ENCODE measurements at regions not wholly inside any gene's neighbourhood (a gene's known extent, or its start where the extent isn't known, plus 50 kb on each side); places are given as distances from the start of the nearest gene placed in this dataset.

DNA sequence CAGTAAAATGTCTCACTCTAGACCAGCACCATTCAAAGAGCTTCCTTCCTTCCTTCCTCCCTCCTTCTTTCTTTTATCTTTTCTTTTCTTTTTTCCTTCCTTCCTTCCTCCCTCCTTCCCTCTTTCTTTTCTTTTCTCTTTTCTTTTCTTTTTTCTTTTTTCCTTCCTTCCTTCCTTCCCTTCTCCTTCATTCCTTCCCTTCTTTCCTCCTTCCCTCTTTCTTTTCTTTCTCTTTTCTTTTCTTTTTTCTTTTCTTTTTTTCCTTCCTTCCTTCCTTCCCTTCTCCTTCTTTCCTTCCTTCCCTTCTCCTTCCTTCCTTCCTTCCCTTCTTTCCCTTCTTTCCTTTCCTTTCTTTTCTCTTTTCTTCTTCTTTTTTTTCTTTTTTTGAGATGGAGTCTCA, 985.1 kb downstream of the DSC3 start:
- Histone ChIP-seq H3K4me1 (ENCODE audit: control insufficient read depth, insufficient read depth, low read length, poor library complexity, severe bottlenecking) (no peaks in the 10 kb centered on the region), H3K9me3 (ENCODE audit: control insufficient read depth in 2 of 2, low read length in 2 of 2) (peaks cover 6 to 18% of the 10 kb centered on the region in 2 experiments), H3K36me3 (ENCODE audit: control insufficient read depth, insufficient read depth, low read length) (no peaks in the 10 kb centered on the region), H3K27me3 (ENCODE audit: control insufficient read depth, insufficient read depth, low read length) (no peaks in the 10 kb centered on the region), H3K27ac (ENCODE audit: insufficient read depth, low read length, poor library complexity, severe bottlenecking) (no peak overlapping the region), H3K4me3 (ENCODE audit: low read depth, low read length) (no peak overlapping the region)
- Mint-ChIP-seq H3K9me3 (peaks cover 0 to 30% (median 6%) of the 10 kb centered on the region in 7 donors), H3K27me3 (no peaks in the 10 kb centered on the region), H3K4me3 (no peak overlapping the region), H3K4me1 (no peaks in the 10 kb centered on the region), H3K27ac (peak overlapping the region in 1 of 3 donors; percentile 86), H3K36me3 (no peaks in the 10 kb centered on the region)
- DNase-seq (no peak), ATAC-seq (ENCODE audit: low read depth in 2 of 2) (no peak)

DNA sequence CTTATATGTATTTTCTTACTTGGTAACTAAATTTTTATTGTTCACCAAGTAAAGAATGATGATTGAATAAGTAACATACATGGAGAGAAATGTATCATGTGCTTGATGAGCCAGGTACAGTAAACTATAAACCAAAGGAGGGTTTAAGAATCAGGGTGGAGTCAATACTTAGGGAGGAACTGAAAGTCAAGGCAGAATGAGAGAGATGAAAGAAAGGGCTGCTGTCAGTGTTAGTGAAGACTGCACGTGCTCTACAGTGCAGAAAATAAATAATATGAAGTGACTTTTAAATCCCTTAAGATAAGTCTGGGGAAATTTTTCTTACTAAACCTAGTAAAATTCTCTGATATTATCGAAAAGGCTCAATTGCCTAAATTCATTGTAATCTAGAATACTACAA, 986.0 kb downstream of the DSC3 start:
- Mint-ChIP-seq H3K4me3 (no peak overlapping the region), H3K4me1 (no peaks in the 10 kb centered on the region), H3K9me3 (peaks cover 0 to 24% (median 6%) of the 10 kb centered on the region in 7 donors), H3K27me3 (no peaks in the 10 kb centered on the region), H3K36me3 (no peaks in the 10 kb centered on the region), H3K27ac (no peak overlapping the region)
- no peaks in the 10 kb centered on the region for H3K36me3 ChIP-seq (ENCODE audit: control insufficient read depth, insufficient read depth, low read length)
- ATAC-seq (ENCODE audit: low read depth in 2 of 2) = no peak
- no peaks in the 10 kb centered on the region for H3K27me3 ChIP-seq (ENCODE audit: control insufficient read depth, insufficient read depth, low read length)
- H3K27ac ChIP-seq (ENCODE audit: insufficient read depth, low read length, poor library complexity, severe bottlenecking) = no peak overlapping the region
- H3K4me3 ChIP-seq (ENCODE audit: low read depth, low read length) = no peak overlapping the region
- H3K9me3 ChIP-seq (ENCODE audit: control insufficient read depth in 2 of 2, low read length in 2 of 2) = peaks cover 4 to 18% of the 10 kb centered on the region in 2 experiments
- no peaks in the 10 kb centered on the region for H3K4me1 ChIP-seq (ENCODE audit: control insufficient read depth, insufficient read depth, low read length, poor library complexity, severe bottlenecking)
- no peak for DNase-seq

DNA sequence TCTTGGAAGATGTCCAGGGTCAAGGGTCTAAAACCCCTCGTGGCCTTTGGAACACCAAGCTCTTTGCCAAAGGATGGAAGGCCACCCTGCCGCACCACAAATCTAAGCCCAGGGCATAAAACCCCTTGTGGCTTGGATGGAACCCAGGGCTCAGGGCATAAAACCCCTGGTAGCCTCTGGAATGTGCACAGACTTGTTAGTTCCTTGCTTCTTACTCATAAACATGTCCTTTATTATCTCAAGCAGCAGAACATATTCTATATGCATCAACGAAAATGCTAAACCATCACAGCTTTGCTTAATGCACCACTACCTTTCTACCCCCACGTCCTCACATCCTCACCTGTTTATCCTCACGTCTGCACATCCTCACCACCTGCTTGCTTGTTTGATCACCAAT, 998.0 kb downstream of the DSC3 start:
- no peak overlapping the region for H3K27ac ChIP-seq (ENCODE audit: insufficient read depth, low read length, poor library complexity, severe bottlenecking)
- DNase-seq = no peak
- Mint-ChIP-seq H3K27me3 (no peaks in the 10 kb centered on the region), H3K27ac (peak overlapping the region in 1 of 3 donors; percentile 21), H3K4me3 (no peak overlapping the region), H3K4me1 (no peaks in the 10 kb centered on the region), H3K36me3 (no peaks in the 10 kb centered on the region), H3K9me3 (peaks cover 0 to 10% (median 5%) of the 10 kb centered on the region in 7 donors)
- H3K36me3 ChIP-seq (ENCODE audit: control insufficient read depth, insufficient read depth, low read length) = no peaks in the 10 kb centered on the region
- no peaks in the 10 kb centered on the region for H3K4me1 ChIP-seq (ENCODE audit: control insufficient read depth, insufficient read depth, low read length, poor library complexity, severe bottlenecking)
- H3K4me3 ChIP-seq (ENCODE audit: low read depth, low read length) = no peak overlapping the region
- no peaks in the 10 kb centered on the region for H3K27me3 ChIP-seq (ENCODE audit: control insufficient read depth, insufficient read depth, low read length)
- ATAC-seq (ENCODE audit: low read depth in 2 of 2) = no peak
- peaks cover 2 to 4% of the 10 kb centered on the region in 2 experiments for H3K9me3 ChIP-seq (ENCODE audit: control insufficient read depth in 2 of 2, low read length in 2 of 2)

DNA sequence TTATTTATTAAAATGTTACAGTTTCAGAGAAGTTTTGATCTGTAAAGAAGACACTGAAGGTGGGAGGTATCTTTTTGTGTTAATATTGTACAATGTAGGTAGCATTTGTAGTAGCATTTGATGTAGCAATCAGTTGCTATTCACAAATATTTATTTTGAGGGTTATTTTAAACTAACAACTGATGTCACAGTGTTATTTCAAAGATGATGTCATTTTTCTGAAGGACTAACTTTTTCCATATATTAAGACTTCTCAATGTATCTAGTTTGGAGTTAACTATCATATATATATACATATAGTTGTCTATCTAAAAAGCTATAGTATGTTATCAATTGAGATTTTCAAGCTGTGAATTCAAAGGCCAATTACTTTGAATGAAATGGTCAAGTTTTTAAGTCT, 1003.3 kb downstream of the DSC3 start:
- H3K9me3 ChIP-seq (ENCODE audit: control insufficient read depth in 2 of 2, low read length in 2 of 2) = peaks cover 3 to 7% of the 10 kb centered on the region in 2 experiments
- DNase-seq = no peak
- ATAC-seq (ENCODE audit: low read depth in 2 of 2) = no peak
- no peaks in the 10 kb centered on the region for H3K36me3 Mint-ChIP-seq
- no peak overlapping the region for H3K4me3 Mint-ChIP-seq
- H3K27ac Mint-ChIP-seq = no peak overlapping the region
- no peaks in the 10 kb centered on the region for H3K4me1 ChIP-seq (ENCODE audit: control insufficient read depth, insufficient read depth, low read length, poor library complexity, severe bottlenecking)
- no peaks in the 10 kb centered on the region for H3K4me1 Mint-ChIP-seq
- H3K27ac ChIP-seq (ENCODE audit: insufficient read depth, low read length, poor library complexity, severe bottlenecking) = no peak overlapping the region
- H3K9me3 Mint-ChIP-seq = peaks cover 0 to 25% (median 8%) of the 10 kb centered on the region in 7 donors
- no peak overlapping the region for H3K4me3 ChIP-seq (ENCODE audit: low read depth, low read length)
- no peaks in the 10 kb centered on the region for H3K27me3 ChIP-seq (ENCODE audit: control insufficient read depth, insufficient read depth, low read length)
- H3K27me3 Mint-ChIP-seq = no peaks in the 10 kb centered on the region
- no peaks in the 10 kb centered on the region for H3K36me3 ChIP-seq (ENCODE audit: control insufficient read depth, insufficient read depth, low read length)

DNA sequence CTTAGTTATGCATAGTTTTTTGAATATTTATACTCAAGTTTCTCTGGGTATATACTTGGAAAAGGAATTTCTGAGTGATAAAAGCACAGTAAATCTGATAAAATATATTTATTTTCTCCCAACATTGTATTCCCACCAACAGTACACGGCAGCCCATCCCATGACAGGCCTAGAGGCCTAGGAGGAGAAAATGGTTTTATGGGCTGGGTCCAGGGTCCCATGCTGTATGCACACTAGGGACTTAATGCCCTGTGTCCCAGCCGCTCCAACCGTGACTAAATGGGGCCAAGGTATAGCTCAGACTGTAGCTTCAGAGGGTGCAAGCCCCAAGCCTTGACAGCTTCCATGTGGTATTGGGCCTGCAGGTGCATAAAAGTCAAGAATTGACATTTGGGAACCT, 1007.7 kb downstream of the DSC3 start:
- Mint-ChIP-seq H3K4me1 (no peaks in the 10 kb centered on the region), H3K36me3 (no peaks in the 10 kb centered on the region), H3K27ac (no peak overlapping the region), H3K27me3 (no peaks in the 10 kb centered on the region), H3K9me3 (peaks cover 0 to 33% (median 9%) of the 10 kb centered on the region in 7 donors), H3K4me3 (no peak overlapping the region)
- H3K4me1 ChIP-seq (ENCODE audit: control insufficient read depth, insufficient read depth, low read length, poor library complexity, severe bottlenecking) = no peaks in the 10 kb centered on the region
- no peaks in the 10 kb centered on the region for H3K27me3 ChIP-seq (ENCODE audit: control insufficient read depth, insufficient read depth, low read length)
- ATAC-seq (ENCODE audit: low read depth in 2 of 2) (no peak), DNase-seq (no peak)
- peaks cover 3 to 10% of the 10 kb centered on the region in 2 experiments for H3K9me3 ChIP-seq (ENCODE audit: control insufficient read depth in 2 of 2, low read length in 2 of 2)
- no peak overlapping the region for H3K4me3 ChIP-seq (ENCODE audit: low read depth, low read length)
- no peak overlapping the region for H3K27ac ChIP-seq (ENCODE audit: insufficient read depth, low read length, poor library complexity, severe bottlenecking)
- no peaks in the 10 kb centered on the region for H3K36me3 ChIP-seq (ENCODE audit: control insufficient read depth, insufficient read depth, low read length)

DNA sequence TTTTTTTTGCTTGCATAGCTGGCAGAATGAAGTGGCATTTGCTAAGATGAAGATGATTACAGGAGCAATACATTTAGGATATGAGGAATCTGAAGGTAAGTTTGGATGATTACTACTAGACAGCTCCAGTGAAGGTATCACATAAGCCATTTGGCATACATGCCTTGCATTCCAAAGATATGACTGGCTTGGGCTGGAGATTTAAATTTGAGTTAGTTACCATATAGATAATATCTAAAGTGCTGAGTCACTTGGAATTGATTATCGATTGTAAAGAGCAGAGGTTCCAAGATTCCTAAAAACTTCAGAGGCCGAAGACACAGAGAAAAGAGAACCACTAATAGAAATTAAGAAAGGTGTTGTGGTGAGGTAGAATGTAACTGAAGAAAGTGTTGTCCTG, 1026.4 kb downstream of the DSC3 start:
- Mint-ChIP-seq H3K27me3 (no peaks in the 10 kb centered on the region), H3K4me3 (no peak overlapping the region), H3K27ac (no peak overlapping the region), H3K4me1 (no peaks in the 10 kb centered on the region), H3K36me3 (no peaks in the 10 kb centered on the region), H3K9me3 (peaks cover 0 to 25% (median 11%) of the 10 kb centered on the region in 7 donors)
- Histone ChIP-seq H3K9me3 (ENCODE audit: control insufficient read depth in 2 of 2, low read length in 2 of 2) (peaks cover 0 to 5% of the 10 kb centered on the region in 2 experiments), H3K4me3 (ENCODE audit: low read depth, low read length) (no peak overlapping the region), H3K27ac (ENCODE audit: insufficient read depth, low read length, poor library complexity, severe bottlenecking) (no peak overlapping the region), H3K36me3 (ENCODE audit: control insufficient read depth, insufficient read depth, low read length) (no peaks in the 10 kb centered on the region), H3K27me3 (ENCODE audit: control insufficient read depth, insufficient read depth, low read length) (no peaks in the 10 kb centered on the region), H3K4me1 (ENCODE audit: control insufficient read depth, insufficient read depth, low read length, poor library complexity, severe bottlenecking) (no peaks in the 10 kb centered on the region)
- ATAC-seq (ENCODE audit: low read depth in 2 of 2) (no peak), DNase-seq (no peak)

DNA sequence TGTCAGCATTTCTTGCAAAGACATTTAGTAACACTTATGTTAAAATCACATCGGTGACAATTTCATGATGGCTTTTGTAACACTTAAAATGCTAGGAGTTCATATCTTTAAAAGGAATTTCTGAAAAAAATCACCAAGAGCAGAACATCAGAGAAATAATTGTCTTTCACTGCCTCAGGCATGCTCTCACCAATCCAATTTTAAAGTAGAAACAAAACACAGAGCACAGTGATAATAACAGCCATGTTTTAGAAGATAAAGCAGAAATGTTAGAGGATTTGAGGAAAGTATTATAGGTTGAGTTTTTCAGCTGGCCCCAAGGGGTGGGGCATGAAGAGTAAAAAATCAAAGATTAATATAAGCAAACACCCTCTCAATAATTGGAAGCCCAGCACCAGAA, 1037.6 kb downstream of the DSC3 start:
- no peaks in the 10 kb centered on the region for H3K27me3 ChIP-seq (ENCODE audit: control insufficient read depth, insufficient read depth, low read length)
- no peaks in the 10 kb centered on the region for H3K4me1 ChIP-seq (ENCODE audit: control insufficient read depth, insufficient read depth, low read length, poor library complexity, severe bottlenecking)
- H3K36me3 ChIP-seq (ENCODE audit: control insufficient read depth, insufficient read depth, low read length) = no peaks in the 10 kb centered on the region
- Mint-ChIP-seq H3K27me3 (no peaks in the 10 kb centered on the region), H3K4me3 (no peak overlapping the region), H3K9me3 (peaks cover 1 to 14% (median 7%) of the 10 kb centered on the region in 7 donors), H3K27ac (no peak overlapping the region), H3K36me3 (no peaks in the 10 kb centered on the region), H3K4me1 (no peaks in the 10 kb centered on the region)
- no peak for ATAC-seq (ENCODE audit: low read depth in 2 of 2)
- no peak overlapping the region for H3K27ac ChIP-seq (ENCODE audit: insufficient read depth, low read length, poor library complexity, severe bottlenecking)
- no peak for DNase-seq
- no peak overlapping the region for H3K4me3 ChIP-seq (ENCODE audit: low read depth, low read length)
- H3K9me3 ChIP-seq (ENCODE audit: control insufficient read depth in 2 of 2, low read length in 2 of 2) = peaks cover 0 to 13% of the 10 kb centered on the region in 2 experiments

DNA sequence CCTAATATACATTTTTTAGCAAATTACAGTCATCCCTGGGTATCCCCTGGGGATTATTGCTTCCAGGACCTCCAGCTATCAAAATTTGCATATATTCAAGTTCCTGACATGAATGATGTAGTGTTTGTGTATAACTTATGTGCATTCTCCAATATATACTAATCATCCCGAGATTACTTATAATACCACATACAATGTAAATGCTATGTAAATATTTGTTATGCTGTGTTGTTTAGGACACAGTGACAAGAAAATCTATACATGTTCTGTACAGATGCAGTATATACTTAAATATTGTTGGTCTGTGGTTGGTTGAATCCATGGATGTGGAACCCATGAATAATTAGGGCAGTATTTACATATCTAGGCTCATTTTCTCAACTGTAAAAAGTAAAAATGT, 1060.3 kb downstream of the DSC3 start:
- H3K27me3 ChIP-seq (ENCODE audit: control insufficient read depth, insufficient read depth, low read length) = no peaks in the 10 kb centered on the region
- peaks cover 0 to 29% (median 5%) of the 10 kb centered on the region in 7 donors for H3K9me3 Mint-ChIP-seq
- no peak overlapping the region for H3K4me3 Mint-ChIP-seq
- ATAC-seq (ENCODE audit: low read depth in 2 of 2) = no peak
- H3K4me1 ChIP-seq (ENCODE audit: control insufficient read depth, insufficient read depth, low read length, poor library complexity, severe bottlenecking) = no peaks in the 10 kb centered on the region
- H3K27me3 Mint-ChIP-seq = no peaks in the 10 kb centered on the region
- H3K9me3 ChIP-seq (ENCODE audit: control insufficient read depth in 2 of 2, low read length in 2 of 2) = peaks cover 8 to 11% of the 10 kb centered on the region in 2 experiments
- DNase-seq = no peak
- no peaks in the 10 kb centered on the region for H3K4me1 Mint-ChIP-seq
- H3K27ac Mint-ChIP-seq = no peak overlapping the region
- no peak overlapping the region for H3K4me3 ChIP-seq (ENCODE audit: low read depth, low read length)
- H3K27ac ChIP-seq (ENCODE audit: insufficient read depth, low read length, poor library complexity, severe bottlenecking) = no peak overlapping the region
- no peaks in the 10 kb centered on the region for H3K36me3 Mint-ChIP-seq
- H3K36me3 ChIP-seq (ENCODE audit: control insufficient read depth, insufficient read depth, low read length) = no peaks in the 10 kb centered on the region

All from CD4-positive, CD25-positive, alpha-beta regulatory T cell (primary cell).